ENCODE measurements at regions not wholly inside any gene's neighbourhood (a gene's known extent, or its start where the extent isn't known, plus 50 kb on each side); places are given as distances from the start of the nearest gene placed in this dataset.

DNA sequence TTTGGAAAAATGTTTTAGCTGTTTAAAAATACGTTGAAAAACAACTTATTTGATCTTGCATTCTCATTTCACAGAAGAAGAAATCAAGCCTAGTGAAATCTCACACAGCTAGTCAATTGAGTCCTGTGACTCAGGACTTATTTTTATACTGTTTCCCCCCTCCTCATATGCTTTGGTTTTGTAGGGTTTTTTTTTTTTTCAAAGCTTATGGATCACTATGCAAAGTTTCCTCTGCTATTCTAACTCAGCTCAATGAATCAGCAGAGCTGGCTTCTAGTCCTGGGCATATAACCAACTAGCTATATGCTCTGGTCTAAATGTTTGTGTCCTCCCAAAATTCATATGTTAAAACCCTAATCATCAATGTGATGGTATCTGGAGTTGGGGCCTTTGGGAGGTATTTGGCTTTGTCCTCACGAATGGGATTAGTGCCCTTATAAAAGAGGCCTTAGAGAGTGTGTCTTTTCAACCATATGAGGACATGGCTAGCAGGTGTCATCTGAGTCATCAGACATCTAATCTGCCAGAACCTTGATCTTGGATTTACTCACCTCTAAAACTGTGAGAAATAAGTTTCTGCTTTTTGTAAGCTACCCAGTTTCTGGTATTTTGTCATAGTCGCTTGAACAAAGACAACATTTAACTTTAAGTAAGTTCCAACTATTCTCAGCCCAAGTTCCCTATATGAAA, 317.2 kb upstream of the C1orf87 start:
- Histone ChIP-seq H2BK5ac (ENCODE audit: low read length) (no peak overlapping the region), H4K8ac (ENCODE audit: low read depth, low read length) (no peak overlapping the region), H2BK12ac (ENCODE audit: low read length) (no peak overlapping the region), H3K79me1 (ENCODE audit: low read depth, low read length) (no peaks in the 10 kb centered on the region), H3K4ac (ENCODE audit: low read length) (no peak overlapping the region), H3K27me3 (ENCODE audit: control insufficient read depth in 3 of 3, insufficient read depth in 3 of 3, low read depth in 1 of 3, low read length in 3 of 3) (no peaks in the 10 kb centered on the region), H2BK15ac (ENCODE audit: low read length) (no peak overlapping the region), H3K4me1 (ENCODE audit: control insufficient read depth in 2 of 2, insufficient read depth in 1 of 2, low read depth in 1 of 2, low read length in 2 of 2) (no peaks in the 10 kb centered on the region), H3K4me3 (ENCODE audit: low read length in 2 of 2) (no peak overlapping the region), H3K9ac (ENCODE audit: low read depth, low read length, poor library complexity) (no peak overlapping the region), H3K27ac (replicated peaks; ENCODE audit: low read length) (no peak overlapping the region), H3K9me3 (replicated peaks in 1 of 2; ENCODE audit: control insufficient read depth in 2 of 2, insufficient read depth in 1 of 2, low read depth in 1 of 2, low read length in 2 of 2) (no peaks in the 10 kb centered on the region), H3K4me2 (ENCODE audit: insufficient read depth, low read length, poor library complexity, severe bottlenecking) (no peak overlapping the region), H3K18ac (ENCODE audit: low read length) (no peak overlapping the region), H4K91ac (ENCODE audit: low read depth, low read length, poor library complexity) (no peak overlapping the region), H3K36me3 (replicated peaks in 1 of 2; ENCODE audit: control insufficient read depth in 2 of 2, insufficient read depth in 2 of 2, low read length in 2 of 2) (no peaks in the 10 kb centered on the region), H2AK5ac (ENCODE audit: low read depth, low read length) (no peak overlapping the region), H3K14ac (ENCODE audit: low read length) (no peak overlapping the region), H2AFZ (ENCODE audit: low read length) (no peak overlapping the region), H2BK120ac (ENCODE audit: low read depth, low read length) (no peak overlapping the region), H3K23ac (ENCODE audit: low read depth, low read length, poor library complexity) (no peak overlapping the region)
- no peak for DNase-seq (ENCODE audit: low spot score)
- WGBS, 2 donors (ENCODE audit: extremely low coverage in 2 of 2, insufficient read length in 2 of 2, insufficient replicate concordance in 1 of 2): no CpG with 5 or more reads among the region's 3 CpGs

DNA sequence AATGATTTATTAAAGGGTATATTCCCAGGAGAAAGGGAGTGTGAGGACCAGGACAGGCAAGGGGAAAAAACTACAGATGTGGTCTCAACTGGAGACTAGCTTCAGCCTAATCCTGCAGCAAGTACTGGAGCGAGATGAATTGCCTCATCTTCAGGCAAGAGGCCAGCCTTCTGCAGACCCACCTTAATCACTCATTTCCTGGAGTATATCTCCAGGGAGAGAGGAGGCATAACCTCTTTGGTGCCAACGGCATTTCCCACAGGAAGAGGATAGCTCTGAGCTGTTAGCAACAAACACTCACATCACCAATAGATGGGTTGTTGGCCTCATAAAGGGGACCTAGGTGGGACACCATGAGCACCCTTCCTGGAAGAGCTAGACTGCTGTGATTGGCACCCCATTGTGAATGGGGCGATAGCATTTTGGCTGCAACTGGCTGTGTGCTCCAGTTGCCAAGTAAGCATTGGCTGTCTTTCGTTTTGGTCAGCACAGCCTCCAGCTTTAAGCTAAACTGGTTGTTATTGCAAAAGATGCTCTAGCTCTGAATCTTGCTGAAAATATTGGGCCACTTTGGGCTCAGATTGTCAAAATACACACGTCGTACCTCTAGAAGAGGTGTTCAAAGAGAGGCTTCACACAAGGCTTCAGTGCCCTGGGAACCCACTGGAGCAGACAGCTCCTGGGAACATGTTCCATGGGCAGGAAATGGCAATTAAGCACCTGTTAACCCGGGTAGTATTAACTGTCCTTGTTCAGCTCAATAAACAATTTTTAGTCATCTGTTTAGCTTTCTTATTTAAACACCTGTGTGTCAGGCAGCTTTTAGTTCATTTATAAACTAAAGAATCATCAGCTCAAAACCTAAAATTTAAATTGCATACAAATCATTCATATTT, 314.8 kb upstream of the C1orf87 start:
- Histone ChIP-seq H3K4ac (ENCODE audit: low read length) (no peak overlapping the region), H3K4me3 (ENCODE audit: low read length in 2 of 2) (no peak overlapping the region), H3K23ac (ENCODE audit: low read depth, low read length, poor library complexity) (no peak overlapping the region), H3K14ac (ENCODE audit: low read length) (no peak overlapping the region), H3K9ac (ENCODE audit: low read depth, low read length, poor library complexity) (no peak overlapping the region), H3K36me3 (replicated peaks in 1 of 2; ENCODE audit: control insufficient read depth in 2 of 2, insufficient read depth in 2 of 2, low read length in 2 of 2) (no peaks in the 10 kb centered on the region), H3K27me3 (ENCODE audit: control insufficient read depth in 3 of 3, insufficient read depth in 3 of 3, low read depth in 1 of 3, low read length in 3 of 3) (no peaks in the 10 kb centered on the region), H4K91ac (ENCODE audit: low read depth, low read length, poor library complexity) (no peak overlapping the region), H3K18ac (ENCODE audit: low read length) (no peak overlapping the region), H3K4me1 (ENCODE audit: control insufficient read depth in 2 of 2, insufficient read depth in 1 of 2, low read depth in 1 of 2, low read length in 2 of 2) (no peaks in the 10 kb centered on the region), H3K9me3 (replicated peaks in 1 of 2; ENCODE audit: control insufficient read depth in 2 of 2, insufficient read depth in 1 of 2, low read depth in 1 of 2, low read length in 2 of 2) (no peaks in the 10 kb centered on the region), H3K27ac (replicated peaks; ENCODE audit: low read length) (no peak overlapping the region), H3K4me2 (ENCODE audit: insufficient read depth, low read length, poor library complexity, severe bottlenecking) (no peak overlapping the region), H2BK15ac (ENCODE audit: low read length) (no peak overlapping the region), H2BK5ac (ENCODE audit: low read length) (no peak overlapping the region), H2AK5ac (ENCODE audit: low read depth, low read length) (no peak overlapping the region), H2AFZ (ENCODE audit: low read length) (no peak overlapping the region), H4K8ac (ENCODE audit: low read depth, low read length) (no peak overlapping the region), H3K79me1 (ENCODE audit: low read depth, low read length) (no peaks in the 10 kb centered on the region), H2BK12ac (ENCODE audit: low read length) (no peak overlapping the region), H2BK120ac (ENCODE audit: low read depth, low read length) (no peak overlapping the region)
- DNase-seq (ENCODE audit: low spot score): no peak
- WGBS, 2 donors (ENCODE audit: extremely low coverage in 2 of 2, insufficient read length in 2 of 2, insufficient replicate concordance in 1 of 2): no CpG with 5 or more reads among the region's 7 CpGs

DNA sequence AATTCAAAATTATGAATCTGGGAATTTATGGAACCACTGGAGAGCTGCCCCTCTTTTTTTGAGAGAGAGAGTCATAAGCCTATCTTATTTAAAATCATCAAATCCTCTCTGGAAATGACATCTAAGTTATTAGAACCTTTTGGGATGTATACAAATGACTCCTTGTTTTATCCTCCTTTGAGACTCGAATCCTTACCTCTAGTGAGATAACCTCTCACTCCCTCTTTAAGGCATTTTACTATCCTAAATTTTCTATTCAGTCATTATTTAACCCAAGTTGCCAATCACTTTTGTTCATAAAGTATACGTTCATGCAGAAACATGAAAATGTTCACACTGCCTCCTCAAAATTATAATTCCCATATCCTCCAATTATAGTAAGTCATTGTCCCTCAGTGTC, 313.6 kb upstream of the C1orf87 start:
- no peak overlapping the region for H2BK120ac ChIP-seq (ENCODE audit: low read depth, low read length)
- H3K27ac ChIP-seq (replicated peaks; ENCODE audit: low read length): no peak overlapping the region
- no peaks in the 10 kb centered on the region for H3K27me3 ChIP-seq (ENCODE audit: control insufficient read depth in 3 of 3, insufficient read depth in 3 of 3, low read depth in 1 of 3, low read length in 3 of 3)
- H3K4me2 ChIP-seq (ENCODE audit: insufficient read depth, low read length, poor library complexity, severe bottlenecking): no peak overlapping the region
- no peak overlapping the region for H2BK5ac ChIP-seq (ENCODE audit: low read length)
- H3K18ac ChIP-seq (ENCODE audit: low read length): no peak overlapping the region
- no peaks in the 10 kb centered on the region for H3K9me3 ChIP-seq (replicated peaks in 1 of 2; ENCODE audit: control insufficient read depth in 2 of 2, insufficient read depth in 1 of 2, low read depth in 1 of 2, low read length in 2 of 2)
- H3K23ac ChIP-seq (ENCODE audit: low read depth, low read length, poor library complexity): no peak overlapping the region
- H3K36me3 ChIP-seq (replicated peaks in 1 of 2; ENCODE audit: control insufficient read depth in 2 of 2, insufficient read depth in 2 of 2, low read length in 2 of 2): no peaks in the 10 kb centered on the region
- H2AFZ ChIP-seq (ENCODE audit: low read length): no peak overlapping the region
- H2BK12ac ChIP-seq (ENCODE audit: low read length): no peak overlapping the region
- no peak overlapping the region for H3K9ac ChIP-seq (ENCODE audit: low read depth, low read length, poor library complexity)
- H4K91ac ChIP-seq (ENCODE audit: low read depth, low read length, poor library complexity): no peak overlapping the region
- H2BK15ac ChIP-seq (ENCODE audit: low read length): no peak overlapping the region
- H3K4me3 ChIP-seq (ENCODE audit: low read length in 2 of 2): no peak overlapping the region
- WGBS, 2 donors (ENCODE audit: extremely low coverage in 2 of 2, insufficient read length in 2 of 2, insufficient replicate concordance in 1 of 2): no CpG with 5 or more reads among the region's 2 CpGs
- no peaks in the 10 kb centered on the region for H3K4me1 ChIP-seq (ENCODE audit: control insufficient read depth in 2 of 2, insufficient read depth in 1 of 2, low read depth in 1 of 2, low read length in 2 of 2)
- no peak overlapping the region for H3K14ac ChIP-seq (ENCODE audit: low read length)
- DNase-seq (ENCODE audit: low spot score): no peak
- no peaks in the 10 kb centered on the region for H3K79me1 ChIP-seq (ENCODE audit: low read depth, low read length)
- no peak overlapping the region for H4K8ac ChIP-seq (ENCODE audit: low read depth, low read length)
- H3K4ac ChIP-seq (ENCODE audit: low read length): no peak overlapping the region
- H2AK5ac ChIP-seq (ENCODE audit: low read depth, low read length): no peak overlapping the region

DNA sequence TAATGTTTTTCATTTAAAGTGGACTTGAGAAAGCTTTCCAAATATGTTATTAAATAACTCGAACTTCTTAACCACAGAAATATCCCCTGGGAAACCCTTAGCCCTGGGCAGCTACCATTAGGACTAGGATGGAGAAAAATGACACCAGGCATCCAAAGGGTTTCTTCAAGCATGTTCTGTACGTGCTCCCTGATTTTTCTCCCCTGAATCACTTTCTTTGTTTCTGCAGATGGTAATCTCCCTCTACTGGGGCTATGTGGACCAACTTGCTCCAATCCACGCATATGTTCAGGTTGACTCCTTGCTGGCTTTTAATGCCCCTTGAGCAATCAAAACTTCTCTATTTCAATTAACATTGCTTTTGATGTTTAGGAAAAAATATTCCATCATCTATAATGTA, 312.7 kb upstream of the C1orf87 start:
- H3K4ac ChIP-seq (ENCODE audit: low read length): no peak overlapping the region
- H3K14ac ChIP-seq (ENCODE audit: low read length): no peak overlapping the region
- no peak overlapping the region for H2BK12ac ChIP-seq (ENCODE audit: low read length)
- DNase-seq (ENCODE audit: low spot score): no peak
- H3K9me3 ChIP-seq (replicated peaks in 1 of 2; ENCODE audit: control insufficient read depth in 2 of 2, insufficient read depth in 1 of 2, low read depth in 1 of 2, low read length in 2 of 2): no peaks in the 10 kb centered on the region
- no peaks in the 10 kb centered on the region for H3K36me3 ChIP-seq (replicated peaks in 1 of 2; ENCODE audit: control insufficient read depth in 2 of 2, insufficient read depth in 2 of 2, low read length in 2 of 2)
- H2AFZ ChIP-seq (ENCODE audit: low read length): no peak overlapping the region
- no CpG with 5 or more reads among the region's 3 CpGs for WGBS, 2 donors (ENCODE audit: extremely low coverage in 2 of 2, insufficient read length in 2 of 2, insufficient replicate concordance in 1 of 2)
- no peaks in the 10 kb centered on the region for H3K79me1 ChIP-seq (ENCODE audit: low read depth, low read length)
- no peak overlapping the region for H4K8ac ChIP-seq (ENCODE audit: low read depth, low read length)
- no peak overlapping the region for H3K9ac ChIP-seq (ENCODE audit: low read depth, low read length, poor library complexity)
- H4K91ac ChIP-seq (ENCODE audit: low read depth, low read length, poor library complexity): no peak overlapping the region
- H3K27me3 ChIP-seq (ENCODE audit: control insufficient read depth in 3 of 3, insufficient read depth in 3 of 3, low read depth in 1 of 3, low read length in 3 of 3): no peaks in the 10 kb centered on the region
- no peak overlapping the region for H3K4me3 ChIP-seq (ENCODE audit: low read length in 2 of 2)
- no peak overlapping the region for H3K27ac ChIP-seq (replicated peaks; ENCODE audit: low read length)
- H2BK5ac ChIP-seq (ENCODE audit: low read length): no peak overlapping the region
- no peak overlapping the region for H3K23ac ChIP-seq (ENCODE audit: low read depth, low read length, poor library complexity)
- H2BK15ac ChIP-seq (ENCODE audit: low read length): no peak overlapping the region
- H2BK120ac ChIP-seq (ENCODE audit: low read depth, low read length): no peak overlapping the region
- H3K4me2 ChIP-seq (ENCODE audit: insufficient read depth, low read length, poor library complexity, severe bottlenecking): no peak overlapping the region
- H3K4me1 ChIP-seq (ENCODE audit: control insufficient read depth in 2 of 2, insufficient read depth in 1 of 2, low read depth in 1 of 2, low read length in 2 of 2): no peaks in the 10 kb centered on the region
- H2AK5ac ChIP-seq (ENCODE audit: low read depth, low read length): no peak overlapping the region
- no peak overlapping the region for H3K18ac ChIP-seq (ENCODE audit: low read length)
